ENCODE measurements at regions not wholly inside any gene's neighbourhood (a gene's known extent, or its start where the extent isn't known, plus 50 kb on each side); places are given as distances from the start of the nearest gene placed in this dataset.

- H3K4me3 Mint-ChIP-seq: no peak overlapping the region
- no peaks in the 10 kb centered on the region for H3K9me3 ChIP-seq (ENCODE audit: control insufficient read depth in 1 of 2, insufficient read depth in 1 of 2, low read length in 2 of 2)
- no peak overlapping the region for H3K27ac ChIP-seq (ENCODE audit: low read depth in 1 of 2, low read length in 2 of 2)
- H3K27me3 ChIP-seq (ENCODE audit: control insufficient read depth in 1 of 2, insufficient read depth in 2 of 2, low read length in 2 of 2): no peaks in the 10 kb centered on the region
- ChIA-PET CTCF (no interaction called here), POLR2A (no interaction called here)
- no peak overlapping the region for H3K4me3 ChIP-seq (ENCODE audit: low read length)
- ATAC-seq (ENCODE audit: poor library complexity) (no peak), DNase-seq (no peak)
- no peaks in the 10 kb centered on the region for H3K36me3 Mint-ChIP-seq (ENCODE audit: low read depth)
- no peak overlapping the region for H3K27ac Mint-ChIP-seq
- no peaks in the 10 kb centered on the region for H3K4me1 ChIP-seq (ENCODE audit: insufficient read depth, low read length)
- intact Hi-C loops (cut with DNase I, micrococcal nuclease): no loop called here
- no peaks in the 10 kb centered on the region for H3K27me3 Mint-ChIP-seq
- H3K36me3 ChIP-seq (ENCODE audit: insufficient read depth, low read length): no peaks in the 10 kb centered on the region
- H3K4me1 Mint-ChIP-seq (ENCODE audit: low read depth): no peaks in the 10 kb centered on the region
- TF ChIP-seq CTCF (IDR thresholded peaks at IDR 0.05): no peak
- H3K9me3 Mint-ChIP-seq: peaks cover 17% of the 10 kb centered on the region
Observed at GRCh38 chr16:63462316-63462715, 1426.1 kb upstream of the CDH8 start.

DNA sequence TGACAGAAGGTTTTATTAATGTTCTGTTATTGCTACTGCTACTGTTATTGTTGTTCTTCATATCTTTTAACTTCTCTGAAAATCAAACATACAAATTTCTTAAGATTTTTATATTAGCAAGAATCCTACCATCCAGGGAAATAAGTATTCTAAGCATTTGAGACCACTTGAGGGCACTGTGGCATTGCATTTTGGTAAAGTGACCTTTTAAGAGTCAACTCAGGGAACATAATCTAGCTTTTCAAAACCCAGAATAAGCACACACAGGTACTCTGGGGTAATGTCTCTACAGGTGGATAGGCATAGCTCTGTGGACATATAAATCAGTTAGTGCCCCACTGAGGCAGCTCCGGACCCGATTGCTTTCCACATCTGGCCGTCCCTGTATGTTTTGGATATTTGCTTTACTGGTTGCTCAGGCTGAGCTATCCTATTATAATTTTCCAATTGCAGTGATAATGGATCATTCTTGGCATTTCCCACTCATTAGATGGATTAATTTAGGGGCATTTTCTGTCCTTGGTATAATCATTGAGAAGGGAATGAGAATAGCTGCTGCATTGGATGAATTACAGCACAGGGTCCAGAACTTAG is 1425.1 kb upstream of the CDH8 start:
- Mint-ChIP-seq H3K27ac (no peak overlapping the region), H3K9me3 (peaks cover 19% of the 10 kb centered on the region), H3K4me3 (no peak overlapping the region), H3K36me3 (ENCODE audit: low read depth) (no peaks in the 10 kb centered on the region), H3K4me1 (ENCODE audit: low read depth) (no peaks in the 10 kb centered on the region), H3K27me3 (no peaks in the 10 kb centered on the region)
- POLR2A ChIA-PET: no interaction called here
- CTCF ChIA-PET: no interaction called here
- H3K9me3 ChIP-seq (ENCODE audit: control insufficient read depth in 1 of 2, insufficient read depth in 1 of 2, low read length in 2 of 2): no peaks in the 10 kb centered on the region
- ATAC-seq (ENCODE audit: poor library complexity) (no peak), DNase-seq (no peak)
- H3K36me3 ChIP-seq (ENCODE audit: insufficient read depth, low read length): no peaks in the 10 kb centered on the region
- no peaks in the 10 kb centered on the region for H3K4me1 ChIP-seq (ENCODE audit: insufficient read depth, low read length)
- H3K27ac ChIP-seq (ENCODE audit: low read depth in 1 of 2, low read length in 2 of 2): no peak overlapping the region
- H3K4me3 ChIP-seq (ENCODE audit: low read length): no peak overlapping the region
- intact Hi-C loops (cut with DNase I, micrococcal nuclease): no loop called here
- no peaks in the 10 kb centered on the region for H3K27me3 ChIP-seq (ENCODE audit: control insufficient read depth in 1 of 2, insufficient read depth in 2 of 2, low read length in 2 of 2)
- TF ChIP-seq CTCF (IDR thresholded peaks at IDR 0.05): no peak

GRCh38 chr16:63458846-63459245 is 1422.6 kb upstream of the CDH8 start:
- Mint-ChIP-seq H3K9me3 (peaks cover 15% of the 10 kb centered on the region), H3K4me1 (ENCODE audit: low read depth) (no peaks in the 10 kb centered on the region), H3K27ac (no peak overlapping the region), H3K27me3 (no peaks in the 10 kb centered on the region), H3K4me3 (no peak overlapping the region), H3K36me3 (ENCODE audit: low read depth) (no peaks in the 10 kb centered on the region)
- H3K4me3 ChIP-seq (ENCODE audit: low read length): no peak overlapping the region
- no peaks in the 10 kb centered on the region for H3K4me1 ChIP-seq (ENCODE audit: insufficient read depth, low read length)
- ChIA-PET CTCF (interaction anchor here (0.6 kb wide), 1 partner anchor 946 kb away, joined by 4 read pairs; no protein-coding TSS in a partner anchor), POLR2A (no interaction called here)
- H3K27ac ChIP-seq (ENCODE audit: low read depth in 1 of 2, low read length in 2 of 2): no peak overlapping the region
- H3K36me3 ChIP-seq (ENCODE audit: insufficient read depth, low read length): no peaks in the 10 kb centered on the region
- no peak for DNase-seq
- H3K27me3 ChIP-seq (ENCODE audit: control insufficient read depth in 1 of 2, insufficient read depth in 2 of 2, low read length in 2 of 2): no peaks in the 10 kb centered on the region
- TF ChIP-seq CTCF (IDR thresholded peaks at IDR 0.05): no peak
- H3K9me3 ChIP-seq (ENCODE audit: control insufficient read depth in 1 of 2, insufficient read depth in 1 of 2, low read length in 2 of 2): no peaks in the 10 kb centered on the region
- ATAC-seq (ENCODE audit: poor library complexity): no peak
- intact Hi-C loops (cut with DNase I, micrococcal nuclease): no loop called here

Data from CD4-positive, alpha-beta T cell (primary cell).